ENCODE measurements at regions not wholly inside any gene's neighbourhood (a gene's known extent, or its start where the extent isn't known, plus 50 kb on each side); places are given as distances from the start of the nearest gene placed in this dataset.

GRCh38 chr20:51867251-51867650 lies 64.9 kb upstream of the SALL4 start:
- no peak for DNase-seq

- DNase-seq = no peak
These were observed 62.6 kb upstream of the SALL4 start for GRCh38 chr20:51864967-51865366.

GRCh38 chr20:51862796-51863195 lies 60.5 kb upstream of the SALL4 start:
- DNase-seq = no peak

- no peak for DNase-seq
These were observed 59.6 kb upstream of the SALL4 start for GRCh38 chr20:51861726-51862466.

- no peak for DNase-seq
These were observed 58.0 kb upstream of the SALL4 start for GRCh38 chr20:51860111-51860882.

GRCh38 chr20:51856432-51856831 lies 54.1 kb upstream of the SALL4 start:
- no peak for DNase-seq

- DNase-seq = no peak
These were observed 52.6 kb upstream of the SALL4 start for GRCh38 chr20:51854921-51855320.

Data from inflammatory macrophage treated with lipopolysaccharide for 4 hours (primary cell).